Muscle layer of duodenum (tissue), 2 donors: ENCODE measurements at regions not wholly inside any gene's neighbourhood (a gene's known extent, or its start where the extent isn't known, plus 50 kb on each side); places are given as distances from the start of the nearest gene placed in this dataset.
"Not testable (repeated sequence)": the region's sequence is repeated elsewhere in the genome, so short reads cannot be mapped to it uniquely, and the experiment has no call there.

ENCODE experiments used
- H3K27ac ChIP-seq: one replicate; pipeline ENCODE4 v1.7.0; 2013; ENCODE audit warnings: mild to moderate bottlenecking, low read length
- H3K27me3 ChIP-seq: one replicate; pipeline ENCODE4 v1.7.0; 2013; ENCODE audit warnings: low read depth, mild to moderate bottlenecking, control low read depth, low read length
- H3K36me3 ChIP-seq, 2 donors: one replicate each; pipeline ENCODE4 v1.7.0; 2013; ENCODE audit warnings: low read length in 2 of 2, control low read depth in 1 of 2, mild to moderate bottlenecking in 1 of 2; ENCODE audit not compliant: insufficient read depth in 2 of 2, control insufficient read depth in 1 of 2
- H3K4me1 ChIP-seq, 2 donors: one replicate each; pipeline ENCODE4 v1.7.0; 2013; ENCODE audit warnings: low read length in 2 of 2, mild to moderate bottlenecking in 2 of 2, control low read depth in 1 of 2, moderate library complexity in 1 of 2; ENCODE audit not compliant: insufficient read depth in 2 of 2, control insufficient read depth in 1 of 2
- H3K4me3 ChIP-seq, 2 donors: one replicate each; pipeline ENCODE4 v1.7.0; 2013; ENCODE audit warnings: low read length in 2 of 2, low read depth in 1 of 2, mild to moderate bottlenecking in 1 of 2
- H3K9me3 ChIP-seq, 2 donors: one replicate each; pipeline ENCODE4 v1.7.0; 2013; ENCODE audit warnings: low read length in 2 of 2, control low read depth in 1 of 2, mild to moderate bottlenecking in 1 of 2; ENCODE audit not compliant: control insufficient read depth in 1 of 2
- donor health status: healthy.

DNA sequence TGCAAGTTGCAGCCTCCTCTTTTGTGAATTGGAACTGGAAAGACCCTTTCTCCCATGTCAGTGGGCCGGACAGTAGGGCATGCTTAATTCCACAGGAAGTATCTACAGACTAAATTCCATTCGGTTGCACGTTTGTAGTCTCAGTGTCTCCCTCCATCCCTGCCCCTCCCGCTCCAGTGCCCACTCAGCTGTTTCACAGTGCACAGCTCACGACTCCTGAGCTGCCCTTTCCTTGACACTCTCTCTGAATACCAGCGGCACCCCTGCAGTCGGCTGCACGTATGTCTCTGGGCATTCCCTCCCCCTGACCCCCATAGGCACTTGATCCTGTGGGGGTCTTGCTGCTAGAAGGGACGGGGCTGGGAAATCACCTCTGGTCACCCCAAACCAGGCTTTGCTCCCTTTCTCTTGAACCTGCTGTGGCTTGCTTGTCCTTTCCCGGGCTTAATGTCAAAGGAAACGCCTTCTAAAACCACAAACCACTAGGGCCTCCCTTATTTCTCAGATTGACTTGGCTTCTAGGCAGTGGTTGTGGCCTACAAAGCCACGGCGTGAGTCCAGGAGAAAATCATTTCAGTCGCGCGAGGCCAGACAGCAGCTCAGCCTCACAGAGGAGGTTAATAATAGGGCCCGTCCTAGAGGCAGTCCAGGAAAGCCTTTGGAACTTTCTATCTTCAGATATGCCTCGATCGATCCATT, 365.3 kb upstream of the PROX1 start:
- no peaks in the 10 kb centered on the region for H3K4me1 ChIP-seq
- H3K27ac ChIP-seq, result no peak overlapping the region
- no peaks in the 10 kb centered on the region for H3K27me3 ChIP-seq
- H3K9me3 ChIP-seq, result no peaks in the 10 kb centered on the region
- H3K4me3 ChIP-seq, result no peak overlapping the region
- no peaks in the 10 kb centered on the region for H3K36me3 ChIP-seq

DNA sequence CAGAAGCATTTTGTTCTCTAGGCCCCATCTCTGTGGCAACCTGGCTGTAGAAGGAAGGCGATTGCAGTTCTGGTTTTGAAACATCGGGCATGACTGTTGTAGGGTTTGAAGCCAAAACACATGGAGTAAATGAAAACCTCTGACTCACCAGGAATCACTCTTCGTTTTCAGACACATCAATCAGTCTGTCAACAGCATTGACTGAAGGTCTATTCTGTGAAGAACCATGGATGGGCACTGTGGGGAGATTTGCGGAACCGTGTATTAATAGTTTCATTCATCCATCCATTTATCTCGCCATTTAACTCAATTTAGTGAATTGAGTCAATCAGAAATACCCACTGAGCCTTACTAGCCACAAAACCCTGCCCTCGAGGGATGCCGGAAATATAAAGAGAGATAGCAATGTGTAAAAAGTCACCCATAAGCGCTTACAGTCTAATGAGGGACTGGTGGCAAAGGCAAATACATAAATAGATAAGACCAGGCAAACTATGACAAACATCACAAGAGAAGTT, 364.6 kb upstream of the PROX1 start:
- Histone ChIP-seq H3K9me3 (no peaks in the 10 kb centered on the region), H3K4me1 (no peaks in the 10 kb centered on the region), H3K36me3 (no peaks in the 10 kb centered on the region), H3K4me3 (no peak overlapping the region), H3K27me3 (no peaks in the 10 kb centered on the region), H3K27ac (no peak overlapping the region)

DNA sequence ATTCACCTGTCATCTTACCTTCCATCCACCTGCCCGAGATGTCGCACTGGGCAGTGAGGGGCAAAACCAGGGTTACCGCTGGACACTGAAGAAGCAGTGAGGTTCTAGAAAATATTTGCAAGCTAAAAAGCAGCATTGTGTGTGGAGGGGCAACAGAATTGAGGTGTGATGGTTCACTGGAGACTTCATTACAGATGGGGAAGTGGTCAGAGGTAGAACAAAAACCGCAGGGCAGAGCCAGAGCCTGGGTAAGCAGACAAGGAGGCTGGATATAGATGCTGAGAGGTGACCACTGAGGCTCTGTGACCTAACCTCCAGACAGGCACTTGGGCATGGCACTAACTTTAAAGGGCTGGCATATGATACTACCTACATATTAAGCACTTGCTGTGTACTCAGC, 363.9 kb upstream of the PROX1 start:
- Histone ChIP-seq H3K27me3 (no peaks in the 10 kb centered on the region), H3K27ac (no peak overlapping the region), H3K4me3 (no peak overlapping the region), H3K4me1 (no peaks in the 10 kb centered on the region), H3K9me3 (no peaks in the 10 kb centered on the region), H3K36me3 (no peaks in the 10 kb centered on the region)

DNA sequence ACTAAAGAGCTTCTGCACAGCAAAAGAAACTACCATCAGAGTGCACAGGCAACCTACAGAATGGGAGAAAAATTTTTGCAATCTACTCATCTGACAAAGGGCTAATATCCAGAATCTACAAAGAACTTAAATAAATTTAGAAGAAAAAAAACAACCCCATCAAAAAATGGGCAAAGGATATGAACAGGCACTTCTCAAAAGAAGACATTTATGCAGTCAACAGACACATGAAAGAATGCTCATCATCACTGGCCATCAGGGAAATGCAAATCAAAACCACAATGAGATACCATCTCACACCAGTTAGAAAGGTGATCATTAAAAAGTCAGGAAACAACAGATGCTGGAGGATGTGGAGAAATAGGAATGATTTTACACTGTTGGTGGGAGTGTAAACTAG, 351.0 kb upstream of the PROX1 start:
- H3K27me3 ChIP-seq, H3K4me3 ChIP-seq, H3K4me1 ChIP-seq, H3K36me3 ChIP-seq, H3K27ac ChIP-seq, H3K9me3 ChIP-seq: not testable (repeated sequence)

DNA sequence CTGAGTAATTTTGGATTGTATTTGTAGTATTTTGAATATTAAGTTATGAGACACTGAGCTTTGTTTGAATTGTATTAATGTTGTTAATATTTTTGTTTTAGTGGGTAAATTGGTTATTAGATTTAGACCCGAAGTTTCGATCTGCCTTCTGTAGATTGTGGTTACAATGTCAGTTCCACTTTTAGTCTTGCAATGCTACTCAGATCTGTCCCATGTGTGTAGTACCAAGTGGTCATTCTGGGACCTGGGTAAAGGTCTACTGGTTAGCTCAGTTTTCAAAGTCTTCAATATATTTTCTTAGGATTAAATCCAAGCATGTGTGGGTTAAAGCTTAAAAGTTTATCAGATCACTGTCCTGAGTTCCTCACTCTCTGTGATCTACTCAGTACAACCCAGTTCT, 346.5 kb upstream of the PROX1 start:
- H3K27ac ChIP-seq, result no peak overlapping the region
- H3K4me1 ChIP-seq, result no peaks in the 10 kb centered on the region
- H3K27me3 ChIP-seq, result no peaks in the 10 kb centered on the region
- H3K9me3 ChIP-seq, result peaks cover 0 to 2% of the 10 kb centered on the region in 2 donors
- no peak overlapping the region for H3K4me3 ChIP-seq
- H3K36me3 ChIP-seq, result no peaks in the 10 kb centered on the region

DNA sequence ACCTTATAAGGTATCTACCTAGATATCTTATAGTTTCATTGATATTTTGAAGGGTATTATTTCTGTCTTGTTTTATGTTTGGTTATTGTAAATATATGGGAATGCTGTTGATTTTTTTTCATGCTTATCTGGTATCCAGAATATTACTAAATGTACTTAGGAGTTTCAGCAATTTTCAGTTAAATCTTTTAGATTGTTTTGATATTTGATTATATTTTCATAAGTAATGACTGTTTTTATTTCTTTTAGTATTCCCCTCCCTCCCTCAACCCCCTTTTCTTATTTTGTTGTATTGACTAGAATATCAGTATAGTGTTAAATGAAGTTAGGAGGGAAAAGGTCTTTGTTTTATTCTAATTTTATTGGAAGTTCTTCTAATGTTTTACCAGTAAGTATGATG, 344.4 kb upstream of the PROX1 start:
- Histone ChIP-seq H3K27me3 (no peaks in the 10 kb centered on the region), H3K9me3 (no peaks in the 10 kb centered on the region), H3K27ac (no peak overlapping the region), H3K4me3 (no peak overlapping the region), H3K4me1 (no peaks in the 10 kb centered on the region), H3K36me3 (no peaks in the 10 kb centered on the region)

- H3K36me3 ChIP-seq, result no peaks in the 10 kb centered on the region
- no peak overlapping the region for H3K27ac ChIP-seq
- no peak overlapping the region for H3K4me3 ChIP-seq
- H3K27me3 ChIP-seq, result no peaks in the 10 kb centered on the region
- no peaks in the 10 kb centered on the region for H3K9me3 ChIP-seq
- H3K4me1 ChIP-seq, result no peaks in the 10 kb centered on the region
These were observed 339.7 kb upstream of the PROX1 start for GRCh38 chr1:213647864-213648650.

- H3K27me3 ChIP-seq, result no peaks in the 10 kb centered on the region
- H3K4me3 ChIP-seq, result no peak overlapping the region
- H3K9me3 ChIP-seq, result no peaks in the 10 kb centered on the region
- H3K36me3 ChIP-seq, result no peaks in the 10 kb centered on the region
- no peaks in the 10 kb centered on the region for H3K4me1 ChIP-seq
- no peak overlapping the region for H3K27ac ChIP-seq
These were observed 338.4 kb upstream of the PROX1 start for GRCh38 chr1:213649373-213649772.

GRCh38 chr1:213650603-213651002, 337.2 kb upstream of the PROX1 start:
- H3K9me3 ChIP-seq, result no peaks in the 10 kb centered on the region
- no peaks in the 10 kb centered on the region for H3K27me3 ChIP-seq
- no peak overlapping the region for H3K27ac ChIP-seq
- H3K36me3 ChIP-seq, result no peaks in the 10 kb centered on the region
- H3K4me1 ChIP-seq, result no peaks in the 10 kb centered on the region
- H3K4me3 ChIP-seq, result no peak overlapping the region

- Histone ChIP-seq H3K36me3 (no peaks in the 10 kb centered on the region), H3K4me1 (no peaks in the 10 kb centered on the region)
These were observed 336.7 kb upstream of the PROX1 start for GRCh38 chr1:213651077-213651476.

GRCh38 chr1:213652109-213652508, 335.7 kb upstream of the PROX1 start:
- Histone ChIP-seq H3K27ac (no peak overlapping the region), H3K9me3 (no peaks in the 10 kb centered on the region), H3K4me3 (no peak overlapping the region), H3K27me3 (no peaks in the 10 kb centered on the region), H3K36me3 (no peaks in the 10 kb centered on the region), H3K4me1 (no peaks in the 10 kb centered on the region)

More at GRCh38 chr1:213651077-213651476, 336.7 kb upstream of the PROX1 start:
- H3K27me3 ChIP-seq, result no peaks in the 10 kb centered on the region
- no peak overlapping the region for H3K27ac ChIP-seq
- no peak overlapping the region for H3K4me3 ChIP-seq
- H3K9me3 ChIP-seq, result no peaks in the 10 kb centered on the region
